ENCODE measurements at regions not wholly inside any gene's neighbourhood (a gene's known extent, or its start where the extent isn't known, plus 50 kb on each side); places are given as distances from the start of the nearest gene placed in this dataset.
"Not testable (repeated sequence)": the region's sequence is repeated elsewhere in the genome, so short reads cannot be mapped to it uniquely, and the experiment has no call there.

DNA sequence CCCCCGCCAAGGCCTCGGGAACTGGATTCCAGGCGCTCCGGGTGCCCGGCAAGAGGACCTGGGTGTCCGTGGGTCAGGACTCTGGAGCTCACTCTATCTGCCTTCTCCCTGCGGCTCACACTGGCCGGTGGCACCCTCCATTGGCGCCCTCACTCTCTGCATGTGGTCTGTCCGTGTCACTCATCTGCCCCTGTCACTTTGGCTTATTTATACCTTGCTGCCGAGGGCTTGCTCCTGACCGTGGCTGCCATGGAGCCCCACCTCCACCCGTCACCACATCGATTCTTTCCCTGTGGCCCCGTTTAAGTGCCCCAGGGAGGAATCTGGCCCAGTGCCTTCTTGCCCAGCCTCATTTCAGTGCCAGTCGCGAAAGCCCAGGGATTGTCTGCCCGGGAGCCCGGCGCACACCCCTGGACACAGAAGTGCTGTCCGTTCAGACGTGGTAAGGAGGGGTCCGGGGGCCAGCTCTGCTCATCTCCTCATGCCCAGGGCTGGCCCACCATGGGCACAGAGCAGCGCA is 113.5 kb downstream of the NPIPB11 start:
- TF ChIP-seq, protein P1, sequence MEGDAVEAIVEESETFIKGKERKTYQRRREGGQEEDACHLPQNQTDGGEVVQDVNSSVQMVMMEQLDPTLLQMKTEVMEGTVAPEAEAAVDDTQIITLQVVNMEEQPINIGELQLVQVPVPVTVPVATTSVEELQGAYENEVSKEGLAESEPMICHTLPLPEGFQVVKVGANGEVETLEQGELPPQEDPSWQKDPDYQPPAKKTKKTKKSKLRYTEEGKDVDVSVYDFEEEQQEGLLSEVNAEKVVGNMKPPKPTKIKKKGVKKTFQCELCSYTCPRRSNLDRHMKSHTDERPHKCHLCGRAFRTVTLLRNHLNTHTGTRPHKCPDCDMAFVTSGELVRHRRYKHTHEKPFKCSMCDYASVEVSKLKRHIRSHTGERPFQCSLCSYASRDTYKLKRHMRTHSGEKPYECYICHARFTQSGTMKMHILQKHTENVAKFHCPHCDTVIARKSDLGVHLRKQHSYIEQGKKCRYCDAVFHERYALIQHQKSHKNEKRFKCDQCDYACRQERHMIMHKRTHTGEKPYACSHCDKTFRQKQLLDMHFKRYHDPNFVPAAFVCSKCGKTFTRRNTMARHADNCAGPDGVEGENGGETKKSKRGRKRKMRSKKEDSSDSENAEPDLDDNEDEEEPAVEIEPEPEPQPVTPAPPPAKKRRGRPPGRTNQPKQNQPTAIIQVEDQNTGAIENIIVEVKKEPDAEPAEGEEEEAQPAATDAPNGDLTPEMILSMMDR (IDR thresholded peaks at IDR 0.05) = not testable (repeated sequence)
- not testable (repeated sequence) for TF ChIP-seq POLR2A, EP300, POLR2AphosphoS5 (IDR thresholded peaks at IDR 0.05)

All from suprapubic skin (tissue), 4 donors.